Fibroblast of the aortic adventitia (primary cell): ENCODE measurements at regions not wholly inside any gene's neighbourhood (a gene's known extent, or its start where the extent isn't known, plus 50 kb on each side); places are given as distances from the start of the nearest gene placed in this dataset.

Experiments
- DNase-seq: peaks from one replicate; pipeline ENCODE4 v3.0.0-alpha.2; 2010; ENCODE audit warnings: low read depth
- H3K4me3 ChIP-seq: 2 replicates; pipeline ENCODE4 v1.5.1; 2011; ENCODE audit warnings: low read depth, mild to moderate bottlenecking, control low read depth, low read length, moderate library complexity
- TF ChIP-seq, protein P1 (sequence below): IDR thresholded peaks from 2 replicates; pipeline ENCODE4 v1.5.1; 2011; ENCODE audit warnings: mild to moderate bottlenecking, low read length, control low read depth, inconsistent platforms; ENCODE audit not compliant: insufficient read depth

GRCh38 chr18:46425511-46425910 is 231.5 kb downstream of the LOXHD1 start:
- no peak overlapping the region for H3K4me3 ChIP-seq
- DNase-seq: no peak
- TF ChIP-seq, protein P1, sequence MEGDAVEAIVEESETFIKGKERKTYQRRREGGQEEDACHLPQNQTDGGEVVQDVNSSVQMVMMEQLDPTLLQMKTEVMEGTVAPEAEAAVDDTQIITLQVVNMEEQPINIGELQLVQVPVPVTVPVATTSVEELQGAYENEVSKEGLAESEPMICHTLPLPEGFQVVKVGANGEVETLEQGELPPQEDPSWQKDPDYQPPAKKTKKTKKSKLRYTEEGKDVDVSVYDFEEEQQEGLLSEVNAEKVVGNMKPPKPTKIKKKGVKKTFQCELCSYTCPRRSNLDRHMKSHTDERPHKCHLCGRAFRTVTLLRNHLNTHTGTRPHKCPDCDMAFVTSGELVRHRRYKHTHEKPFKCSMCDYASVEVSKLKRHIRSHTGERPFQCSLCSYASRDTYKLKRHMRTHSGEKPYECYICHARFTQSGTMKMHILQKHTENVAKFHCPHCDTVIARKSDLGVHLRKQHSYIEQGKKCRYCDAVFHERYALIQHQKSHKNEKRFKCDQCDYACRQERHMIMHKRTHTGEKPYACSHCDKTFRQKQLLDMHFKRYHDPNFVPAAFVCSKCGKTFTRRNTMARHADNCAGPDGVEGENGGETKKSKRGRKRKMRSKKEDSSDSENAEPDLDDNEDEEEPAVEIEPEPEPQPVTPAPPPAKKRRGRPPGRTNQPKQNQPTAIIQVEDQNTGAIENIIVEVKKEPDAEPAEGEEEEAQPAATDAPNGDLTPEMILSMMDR: no peak

- H3K4me3 ChIP-seq: no peak overlapping the region
- DNase-seq: no peak
- TF ChIP-seq, protein P1: no peak
These were observed 230.9 kb downstream of the LOXHD1 start for GRCh38 chr18:46426021-46426678.

- H3K4me3 ChIP-seq: no peak overlapping the region
- no peak for DNase-seq
- TF ChIP-seq, protein P1: no peak
These were observed 230.4 kb downstream of the LOXHD1 start for GRCh38 chr18:46426679-46427047.
